Stimulated activated CD8-positive, alpha-beta memory T cell treated with anti-CD3 and anti-CD28 coated beads, Interleukin-7, amount 100 ng/mL, for 4 hours (primary cell): ENCODE measurements at regions not wholly inside any gene's neighbourhood (a gene's known extent, or its start where the extent isn't known, plus 50 kb on each side); places are given as distances from the start of the nearest gene placed in this dataset.

ENCODE experiments used
- DNase-seq, 2 donors: peaks; one replicate each; pipeline ENCODE4 v3.0.0-alpha.2; 2020; ENCODE audit warnings: low read depth in 2 of 2

DNA sequence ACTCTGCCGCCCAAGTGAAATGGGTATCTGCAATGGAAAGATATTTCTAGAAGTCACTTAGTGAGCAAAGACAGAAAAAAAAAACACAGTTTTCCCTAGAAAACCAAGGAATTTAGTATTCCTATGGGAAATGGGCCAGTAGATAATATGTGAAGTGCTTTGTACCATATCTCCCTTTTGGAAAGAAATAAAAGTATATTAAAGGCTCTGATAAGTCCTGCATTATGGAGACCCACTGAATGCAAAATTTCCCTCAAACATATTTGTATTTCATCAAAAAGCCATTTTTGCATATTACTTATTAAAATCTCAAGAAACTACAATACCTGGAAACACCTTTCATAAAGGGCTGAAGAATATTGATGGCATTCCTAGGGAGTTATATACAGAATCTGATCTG lies 51.6 kb upstream of the DYNLRB2 start:
- no peak for DNase-seq

- no peak for DNase-seq
Measured at GRCh38 chr16:80488167-80488566, 52.6 kb upstream of the DYNLRB2 start.

DNA sequence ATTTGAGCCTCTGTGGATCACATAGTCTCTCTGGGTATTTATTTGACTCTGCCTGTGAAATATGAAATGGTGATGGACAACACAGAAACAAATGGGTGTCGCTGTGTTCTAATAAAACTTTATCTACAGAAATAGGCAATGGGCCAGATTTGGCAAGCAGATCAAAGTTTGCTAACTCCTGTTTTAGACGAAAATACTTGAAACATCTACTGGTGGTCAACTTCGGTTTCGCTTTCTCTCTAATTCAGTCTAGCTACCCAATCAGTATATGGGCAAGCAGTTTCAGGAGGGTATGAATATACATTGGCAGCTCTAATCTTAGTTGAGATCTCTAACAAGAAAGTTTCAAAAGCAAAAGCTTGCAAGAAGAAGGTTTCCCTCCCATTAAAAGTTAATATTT lies 60.1 kb upstream of the DYNLRB2 start:
- no peak for DNase-seq

GRCh38 chr16:80477838-80478237 lies 63.0 kb upstream of the DYNLRB2 start:
- no peak for DNase-seq

DNA sequence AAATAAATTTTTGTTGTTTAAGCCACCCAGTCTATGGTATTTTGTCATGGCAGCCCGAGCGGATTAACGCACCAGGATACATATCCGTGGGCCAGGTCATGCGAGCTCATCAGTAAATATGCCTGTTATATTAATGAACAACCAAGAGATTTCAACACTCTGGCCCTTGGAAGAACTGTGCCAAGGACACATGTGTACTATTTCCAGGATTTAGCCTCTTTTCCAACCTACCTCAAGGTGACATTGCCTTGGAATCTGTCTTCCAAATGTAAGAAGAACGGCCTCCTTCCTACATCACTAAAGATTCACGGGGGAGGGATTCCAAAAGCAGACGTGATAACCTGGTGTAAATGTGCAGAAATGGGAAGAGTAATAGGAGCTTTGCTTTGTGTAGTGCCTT lies 72.8 kb upstream of the DYNLRB2 start:
- no peak for DNase-seq

DNA sequence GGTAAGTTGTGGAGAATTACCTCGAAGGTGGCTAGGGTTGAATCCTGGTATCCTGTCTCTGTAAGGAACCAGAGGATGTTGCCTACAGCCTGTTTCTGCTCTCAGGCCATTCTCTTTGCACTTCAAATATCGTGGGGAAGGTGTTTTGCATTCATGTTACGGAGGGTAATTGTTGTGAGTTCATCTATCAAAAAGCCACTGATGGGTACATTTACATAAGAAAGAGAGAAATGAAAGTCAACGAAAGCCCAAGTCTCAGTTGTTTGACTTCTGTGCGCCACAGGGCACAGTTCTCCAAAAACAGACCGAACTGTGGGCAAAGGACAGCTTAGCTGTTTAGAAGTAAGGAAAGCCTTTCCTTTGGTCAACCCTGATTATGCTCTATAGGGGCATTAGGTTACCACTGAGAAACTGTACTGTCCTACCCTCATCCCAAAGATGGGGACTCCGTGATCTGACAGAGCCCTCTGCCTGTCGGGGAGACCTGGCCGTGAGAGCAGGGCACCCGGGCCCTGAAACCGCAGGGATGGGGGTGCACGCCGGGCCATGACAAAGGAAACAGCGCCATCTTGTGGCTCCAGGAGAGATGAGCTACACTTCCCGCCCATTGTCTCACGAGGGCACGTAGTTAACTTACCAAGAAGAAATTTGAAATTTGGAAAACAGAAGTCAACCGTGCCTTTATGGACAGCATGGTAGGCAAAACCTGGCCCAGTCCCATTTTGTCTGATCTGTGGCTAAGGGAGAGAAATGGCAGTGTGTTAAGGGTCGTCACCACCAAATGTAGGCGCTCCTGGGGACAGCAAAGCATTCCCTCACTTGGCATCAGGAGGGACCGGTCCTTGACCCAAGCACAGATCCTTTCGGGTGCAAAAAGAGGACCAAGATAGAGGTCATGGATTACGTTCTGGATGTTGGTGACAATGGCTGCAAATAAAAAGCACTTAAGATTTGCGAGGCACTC lies 74.5 kb upstream of the DYNLRB2 start:
- DNase-seq: peak; percentile 4 to 10

- DNase-seq: no peak
Measured at GRCh38 chr16:80463751-80464495, 76.9 kb upstream of the DYNLRB2 start.

- no peak for DNase-seq
Measured at GRCh38 chr16:80463326-80463725, 77.5 kb upstream of the DYNLRB2 start.

- DNase-seq: no peak
Measured at GRCh38 chr16:80462917-80463316, 77.9 kb upstream of the DYNLRB2 start.

DNA sequence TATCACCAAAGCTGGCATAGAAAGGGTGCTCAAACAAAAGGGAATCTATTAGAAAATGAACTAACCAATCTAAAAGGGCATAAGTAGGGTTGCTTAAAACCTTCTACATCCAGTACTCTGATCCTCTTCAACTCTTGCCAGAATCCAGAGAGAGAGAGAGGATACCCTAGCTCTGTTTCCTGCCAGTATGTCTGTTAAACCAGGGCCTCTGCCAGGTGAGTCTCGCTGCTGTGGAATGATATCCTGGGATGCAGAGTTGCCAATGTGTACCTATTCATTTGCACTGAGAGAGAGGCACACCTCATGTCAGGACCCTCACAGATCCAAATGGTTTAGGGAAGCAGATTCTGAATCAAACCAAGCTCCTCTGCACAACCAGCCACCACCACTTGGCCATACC lies 79.8 kb upstream of the DYNLRB2 start:
- DNase-seq: no peak

DNA sequence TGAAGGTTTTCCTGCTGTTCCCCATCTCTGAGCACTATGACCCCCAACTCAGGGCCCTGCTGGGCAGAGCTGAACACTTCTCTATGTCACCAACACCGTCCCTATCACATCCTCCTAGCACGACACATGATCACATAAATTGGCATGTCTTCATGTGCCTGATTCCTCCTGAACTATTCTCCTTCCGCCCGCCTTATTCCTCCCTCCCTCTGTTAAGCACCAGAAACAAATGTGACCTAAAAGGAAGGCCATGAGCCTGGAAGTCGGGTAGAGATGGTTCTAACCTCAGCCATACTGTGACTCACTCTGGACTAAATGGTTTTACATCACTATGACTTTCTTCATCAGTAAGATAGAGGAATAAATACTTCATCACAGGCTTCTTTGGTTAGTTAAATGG lies 80.8 kb upstream of the DYNLRB2 start:
- DNase-seq: no peak

- DNase-seq: no peak
Measured at GRCh38 chr16:80459331-80459777, 81.4 kb upstream of the DYNLRB2 start.

GRCh38 chr16:80457871-80458270 lies 82.9 kb upstream of the DYNLRB2 start:
- no peak for DNase-seq

DNA sequence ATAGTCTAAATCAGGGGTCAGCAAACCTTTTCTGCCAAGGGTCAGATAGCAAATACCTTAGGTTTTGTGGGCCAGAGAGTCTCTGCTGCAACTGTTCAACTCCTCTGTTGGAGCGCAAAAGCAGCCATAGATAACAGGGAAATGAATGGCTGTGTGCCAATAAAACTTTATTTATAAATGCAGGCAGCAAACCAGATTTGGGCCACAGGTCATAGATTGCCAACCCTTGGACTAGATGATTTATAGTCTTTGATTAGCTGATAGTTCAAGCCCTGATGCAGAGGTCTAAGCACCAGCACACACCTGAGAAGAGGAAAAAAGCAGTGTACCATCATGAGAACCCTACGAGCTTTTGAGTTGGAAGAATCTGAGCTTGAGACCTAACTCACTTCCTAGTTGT lies 86.0 kb upstream of the DYNLRB2 start:
- no peak for DNase-seq

DNA sequence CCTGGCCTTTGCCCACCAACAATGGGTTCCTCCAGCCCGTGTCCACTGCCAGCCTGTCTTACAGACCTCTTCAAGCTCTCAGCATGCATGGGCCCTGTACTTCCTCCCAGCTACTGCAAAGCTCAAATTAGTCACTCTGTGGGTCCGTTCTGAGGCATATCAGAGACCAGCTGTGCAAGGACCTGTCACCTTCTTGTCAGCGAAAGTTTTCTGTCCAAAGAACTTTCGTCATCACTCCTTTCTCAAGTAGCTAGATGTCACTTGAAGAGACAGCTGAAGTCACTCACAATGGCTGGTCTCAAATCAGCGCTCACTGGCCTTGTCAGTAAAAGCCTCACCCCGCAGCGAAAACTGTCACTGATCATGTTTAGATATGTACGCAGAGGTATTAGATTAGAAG lies 91.4 kb upstream of the DYNLRB2 start:
- no peak for DNase-seq

DNA sequence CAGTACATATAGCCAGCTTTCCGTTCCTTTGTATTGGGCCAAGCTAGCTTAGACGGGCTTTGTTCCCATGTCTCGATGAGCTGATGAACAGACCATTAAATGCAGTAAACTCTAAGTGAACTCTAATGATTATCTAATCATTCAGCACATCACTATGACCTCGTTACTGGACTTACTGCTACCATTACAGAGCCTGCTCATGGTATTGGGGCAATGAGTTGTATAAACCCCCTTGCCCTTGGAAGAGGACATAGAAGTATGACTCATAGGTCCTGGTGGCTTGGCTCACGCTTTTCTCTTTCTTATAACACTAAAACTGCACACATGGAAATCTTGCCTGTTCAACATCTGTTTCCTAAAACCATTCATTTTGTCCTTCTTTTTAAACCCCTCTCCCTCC lies 93.6 kb upstream of the DYNLRB2 start:
- DNase-seq: no peak

GRCh38 chr16:80442779-80443178 lies 98.0 kb upstream of the DYNLRB2 start:
- DNase-seq: no peak

- no peak for DNase-seq
Measured at GRCh38 chr16:80441935-80442334, 98.9 kb upstream of the DYNLRB2 start.

DNA sequence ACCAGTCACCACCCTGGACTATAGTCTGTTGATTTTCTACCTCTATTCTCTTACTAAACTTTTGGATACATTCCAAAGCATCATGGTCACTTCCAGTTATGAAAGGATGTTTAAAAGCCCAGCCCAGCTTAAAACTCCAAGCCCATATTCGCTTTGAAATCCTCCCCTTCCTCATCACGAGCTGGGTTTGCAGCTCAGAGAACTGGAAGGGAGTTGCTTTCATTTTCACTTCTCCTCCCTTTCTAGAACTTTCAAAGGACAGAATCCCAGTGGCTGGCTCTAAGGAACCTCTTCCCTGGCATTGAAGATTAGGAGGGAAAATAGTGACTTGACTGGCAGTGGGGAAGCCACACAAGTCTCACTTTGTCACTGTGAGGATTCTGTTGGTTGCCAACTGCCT lies 100.1 kb upstream of the DYNLRB2 start:
- DNase-seq: no peak

GRCh38 chr16:80437707-80438106 lies 103.1 kb upstream of the DYNLRB2 start:
- no peak for DNase-seq

GRCh38 chr16:80436510-80436909 lies 104.3 kb upstream of the DYNLRB2 start:
- DNase-seq: no peak

DNA sequence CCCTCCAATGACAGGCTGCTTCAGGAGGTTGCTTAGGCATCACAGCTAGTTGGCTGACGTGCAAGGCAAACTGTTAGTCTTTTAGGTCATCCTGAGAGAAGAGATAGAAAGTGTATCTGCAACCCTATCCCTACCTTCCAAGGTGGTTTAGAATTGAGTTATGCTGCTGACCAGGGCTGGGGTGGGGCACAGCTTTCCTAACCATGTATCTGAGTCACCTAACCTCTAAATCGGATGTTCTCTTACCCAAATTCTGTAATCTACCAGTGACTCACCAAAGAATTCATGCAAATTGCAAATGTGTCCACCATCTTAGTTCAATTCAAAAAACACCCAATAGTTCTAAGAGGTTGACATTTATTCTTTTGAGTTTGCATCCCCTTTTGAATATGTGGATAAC lies 107.2 kb upstream of the DYNLRB2 start:
- DNase-seq: no peak

DNA sequence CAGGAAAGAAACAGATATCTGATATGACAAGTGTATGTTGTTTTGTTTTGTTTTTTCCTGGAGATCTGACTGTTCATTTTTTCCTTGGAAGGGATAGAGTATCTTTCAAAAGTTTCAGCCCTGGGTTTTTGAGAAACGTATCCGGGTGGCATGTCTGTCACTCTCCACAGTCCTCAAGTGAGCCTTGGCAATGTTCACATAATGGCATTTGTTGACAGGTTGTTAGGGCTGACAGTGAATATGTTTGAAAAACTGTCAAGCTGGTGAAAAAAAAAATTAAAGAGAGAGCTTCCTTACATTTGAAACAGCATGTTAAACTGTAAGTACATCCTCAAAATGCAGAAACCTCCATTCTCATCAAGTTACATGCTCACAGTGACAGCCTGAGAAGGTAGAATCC lies 113.0 kb upstream of the DYNLRB2 start:
- DNase-seq: no peak
